H1 (cell line): ENCODE measurements at regions not wholly inside any gene's neighbourhood (a gene's known extent, or its start where the extent isn't known, plus 50 kb on each side); places are given as distances from the start of the nearest gene placed in this dataset.

Source experiments
- CTCF ChIA-PET: fragments of 300-600 bp; sonication (Branson Sonifier 250); formaldehyde crosslinking; loops from one replicate; lab custom pipeline; 2021; ENCODE audit not compliant: partially characterized antibody; lab: Charles Lee
- POLR2A ChIA-PET: fragments of 300-600 bp; sonication (Branson Sonifier 250); formaldehyde crosslinking; loops from one replicate; lab custom pipeline; 2021; ENCODE audit warnings: inconsistent platforms; ENCODE audit not compliant: partially characterized antibody; lab: Charles Lee
- DNase-seq, 2 experiments: peaks; one replicate each; pipeline versions ENCODE4 v3.0.0 to v3.0.0-alpha.2; 2010 to 2022; ENCODE audit warnings: low spot score in 2 of 2, low read depth in 1 of 2, mixed read lengths in 1 of 2
- FAIRE-seq: peaks from 2 replicates; lab custom pipeline; 2011; peaks lifted over from hg19 to GRCh38; lab: Jason Lieb, UNC
- H2AFZ ChIP-seq: 2 replicates; pipeline ENCODE4 v1.8.1; 2012; ENCODE audit warnings: low read length, inconsistent platforms
- H2AK5ac ChIP-seq: 2 replicates; pipeline ENCODE4 v1.6.1; 2013; ENCODE audit warnings: low read depth, low read length
- H2BK120ac ChIP-seq: replicated peaks from 2 replicates; pipeline ENCODE3; 2013; ENCODE audit warnings: low read depth, low read length, inconsistent platforms
- H2BK12ac ChIP-seq: 2 replicates; pipeline ENCODE4 v1.6.1; 2013; ENCODE audit warnings: low read depth, low read length
- H2BK15ac ChIP-seq: 2 replicates; pipeline ENCODE4 v1.6.1; 2013; ENCODE audit warnings: low read length
- H2BK20ac ChIP-seq: 2 replicates; pipeline ENCODE4 v1.6.1; 2013; ENCODE audit warnings: low read length
- H2BK5ac ChIP-seq: 2 replicates; pipeline ENCODE4 v1.6.1; 2013; ENCODE audit warnings: low read depth, low read length
- H3K14ac ChIP-seq: 2 replicates; pipeline ENCODE4 v1.6.1; 2013; ENCODE audit warnings: inconsistent platforms; ENCODE audit not compliant: insufficient read length
- H3K18ac ChIP-seq: 2 replicates; pipeline ENCODE4 v1.6.1; 2013; ENCODE audit warnings: low read length; ENCODE audit errors: extremely low read depth
- H3K23ac ChIP-seq: 2 replicates; pipeline ENCODE4 v1.6.1; 2013; ENCODE audit warnings: inconsistent platforms; ENCODE audit not compliant: insufficient read length
- H3K23me2 ChIP-seq: 2 replicates; pipeline ENCODE4 v1.6.1; 2013; ENCODE audit warnings: low read depth, low read length
- H3K27ac ChIP-seq: 2 replicates; pipeline ENCODE4 v1.6.1; 2011; ENCODE audit warnings: low read depth, low read length, inconsistent platforms
- H3K27me3 ChIP-seq, 4 experiments: replicated peaks in 1 of 4; 1 replicate in 1 of 4; 2 replicates in 3 of 4; pipeline versions ENCODE4 v1.6.1 to v1.8.1; 2011 to 2013; ENCODE audit warnings: low read length in 3 of 4, mild to moderate bottlenecking in 3 of 4, inconsistent platforms in 2 of 4, mixed read lengths in 2 of 4, moderate library complexity in 1 of 4; ENCODE audit not compliant: control insufficient read depth in 3 of 4, insufficient read depth in 3 of 4; ENCODE audit errors: extremely low read depth in 1 of 4
- H3K36me3 ChIP-seq, 4 experiments: 2 replicates each; pipeline versions ENCODE4 v1.6.1 to v1.8.1; 2011 to 2013; ENCODE audit warnings: mild to moderate bottlenecking in 4 of 4, low read length in 3 of 4, moderate library complexity in 2 of 4, control low read depth in 1 of 4, inconsistent platforms in 1 of 4; ENCODE audit not compliant: insufficient read depth in 4 of 4, control insufficient read depth in 2 of 4
- H3K4ac ChIP-seq: replicated peaks from 2 replicates; pipeline ENCODE3; 2013; ENCODE audit warnings: low read length, low read depth, mixed read lengths, inconsistent platforms; ENCODE audit not compliant: insufficient read length
- H3K4me1 ChIP-seq, 4 experiments: replicated peaks in 1 of 4; 1 replicate in 1 of 4; 2 replicates in 3 of 4; pipeline versions ENCODE4 v1.6.1 to v1.8.1; 2011 to 2013; ENCODE audit warnings: low read length in 3 of 4, inconsistent platforms in 2 of 4, mixed read lengths in 1 of 4; ENCODE audit not compliant: insufficient read depth in 4 of 4, control insufficient read depth in 3 of 4
- H3K4me2 ChIP-seq, 2 experiments: 2 replicates each; pipeline versions ENCODE4 v1.6.1 to v1.8.1; 2011 to 2013; ENCODE audit warnings: low read depth in 2 of 2, low read length in 2 of 2, control low read depth in 1 of 2, inconsistent platforms in 1 of 2, mild to moderate bottlenecking in 1 of 2; ENCODE audit not compliant: insufficient read depth in 1 of 2
- H3K4me3 ChIP-seq, 4 experiments: fragments of 200-600, 300-600 bp in 1 of 4; sonication (generic), shearing (Covaris generic), sonication (Bioruptor Twin) in 1 of 4; 2 replicates each; pipeline versions ENCODE4 v1.5.1 to v1.8.1; 2011 to 2016; ENCODE audit warnings: low read length in 4 of 4, low read depth in 3 of 4, control low read depth in 2 of 4, inconsistent platforms in 2 of 4, mild to moderate bottlenecking in 2 of 4, mixed read lengths in 1 of 4, moderate library complexity in 1 of 4; ENCODE audit not compliant: insufficient read depth in 2 of 4; ENCODE audit errors: extremely low read depth in 1 of 4
- H3K56ac ChIP-seq: replicated peaks from 2 replicates; pipeline ENCODE3; 2013; ENCODE audit warnings: low read depth, mild to moderate bottlenecking, mixed read lengths, low read length, inconsistent platforms; ENCODE audit not compliant: insufficient read length
- H3K79me1 ChIP-seq: 2 replicates; pipeline ENCODE4 v1.6.1; 2013; ENCODE audit warnings: low read depth, low read length, control low read depth
- H3K79me2 ChIP-seq, 2 experiments: 2 replicates each; pipeline versions ENCODE4 v1.6.1 to v1.8.1; 2012 to 2013; ENCODE audit warnings: low read length in 2 of 2, mild to moderate bottlenecking in 2 of 2, inconsistent platforms in 1 of 2; ENCODE audit not compliant: insufficient read depth in 2 of 2, control insufficient read depth in 1 of 2
- H3K9ac ChIP-seq, 4 experiments: replicated peaks in 1 of 4; 1 replicate in 1 of 4; 2 replicates in 3 of 4; pipeline versions ENCODE4 v1.6.1 to v1.8.1; 2011 to 2013; ENCODE audit warnings: low read depth in 3 of 4, low read length in 3 of 4, control low read depth in 2 of 4, mild to moderate bottlenecking in 2 of 4, moderate library complexity in 2 of 4, inconsistent platforms in 1 of 4; ENCODE audit errors: extremely low read depth in 1 of 4
- H3K9me3 ChIP-seq, 2 experiments: 2 replicates each; pipeline versions ENCODE4 v1.6.1 to v1.8.1; 2012 to 2013; ENCODE audit warnings: mild to moderate bottlenecking in 2 of 2, moderate library complexity in 2 of 2, control low read depth in 1 of 2, inconsistent platforms in 1 of 2, low read depth in 1 of 2, low read length in 1 of 2, mixed read lengths in 1 of 2; ENCODE audit not compliant: insufficient read depth in 2 of 2
- H4K20me1 ChIP-seq, 2 experiments: replicated peaks in 1 of 2; 2 replicates each; pipeline versions ENCODE3 to v1.8.1; 2011 to 2013; ENCODE audit warnings: inconsistent platforms in 2 of 2, low read length in 2 of 2, mild to moderate bottlenecking in 1 of 2; ENCODE audit not compliant: insufficient read depth in 2 of 2, control insufficient read depth in 1 of 2
- H4K5ac ChIP-seq: 2 replicates; pipeline ENCODE4 v1.6.1; 2013; ENCODE audit warnings: low read length, low read depth, mixed read lengths, inconsistent platforms; ENCODE audit not compliant: insufficient read length
- H4K8ac ChIP-seq: 2 replicates; pipeline ENCODE4 v1.8.0; 2013; ENCODE audit warnings: mild to moderate bottlenecking, moderate library complexity, low read length, inconsistent platforms; ENCODE audit not compliant: insufficient read depth; ENCODE audit errors: extremely low read depth
- H4K91ac ChIP-seq: replicated peaks from 2 replicates; pipeline ENCODE3; 2013; ENCODE audit warnings: low read length, mixed read lengths, inconsistent platforms; ENCODE audit not compliant: insufficient read length
- ATF2 ChIP-seq: IDR thresholded peaks from 2 replicates; pipeline ENCODE4 v1.6.1; 2012; ENCODE audit warnings: low read length, inconsistent platforms
- CHD1 ChIP-seq: IDR thresholded peaks from 2 replicates; pipeline ENCODE4 v1.6.1; 2012; ENCODE audit warnings: low read depth, low read length, improper control_type of control experiment
- GABPA ChIP-seq: IDR thresholded peaks from 2 replicates; pipeline ENCODE4 v1.6.1; 2011; ENCODE audit warnings: mild to moderate bottlenecking, low read length, moderate library complexity, borderline replicate concordance; ENCODE audit not compliant: insufficient read depth
- POLR2AphosphoS5 ChIP-seq: IDR thresholded peaks from 2 replicates; pipeline ENCODE4 v1.6.1; 2011; ENCODE audit warnings: low read depth, low read length
- RAD21 ChIP-seq, 2 experiments: IDR thresholded peaks in 1 of 2; conservative IDR thresholded peaks in 1 of 2; 2 replicates each; pipeline ENCODE4 v1.6.1; 2011; ENCODE audit warnings: low read depth in 2 of 2, low read length in 2 of 2, improper control_type of control experiment in 1 of 2, inconsistent platforms in 1 of 2, mild to moderate bottlenecking in 1 of 2, moderate library complexity in 1 of 2
- WGBS, 2 experiments: shearing (Covaris generic) in 1 of 2; methylation state at CpG; one replicate each; pipeline versions ENCODE4 v1.1.6 to v1.1.7; 2013 to 2015; ENCODE audit warnings: low lambda C conversion rate in 2 of 2, mixed read lengths in 2 of 2, inconsistent platforms in 1 of 2, low coverage in 1 of 2, missing lambda C conversion rate in 1 of 2; ENCODE audit not compliant: insufficient replicate concordance in 2 of 2, insufficient coverage in 1 of 2, insufficient read length in 1 of 2; ENCODE audit errors: extremely low coverage in 1 of 2, missing lambda C conversion rate in 1 of 2; 5-methylcytosine and 5-hydroxymethylcytosine counted together

GRCh38 chr3:16693820-16694219 is 88.6 kb upstream of the DAZL start:
- Histone ChIP-seq H3K23ac (no peak overlapping the region), H3K18ac (no peak overlapping the region; the same call in 1 of the 2 replicates), H2AK5ac (0 out of 2 replicates have a peak overlapping the region, but pooled peaks have one; percentile 5), H3K4ac (no peak overlapping the region), H3K79me2 (peaks cover 4 to 41% of the 10 kb centered on the region in 2 experiments; a peak in 3 of 4 replicates), H4K20me1 (no peaks in the 10 kb centered on the region), H3K79me1 (no peaks in the 10 kb centered on the region), H2BK15ac (no peak overlapping the region), H3K4me3 (no peak overlapping the region), H3K56ac (no peak overlapping the region), H4K8ac (no peak overlapping the region), H2BK5ac (no peak overlapping the region), H3K27ac (no peak overlapping the region), H3K9me3 (peaks cover 17 to 18% of the 10 kb centered on the region in 2 experiments), H3K4me2 (no peak overlapping the region), H3K9ac (no peak overlapping the region), H2BK20ac (peak overlapping the region; percentile 83; the same call in 1 of the 2 replicates), H4K91ac (no peak overlapping the region), H2AFZ (no peak overlapping the region), H3K23me2 (no peaks in the 10 kb centered on the region), H4K5ac (no peak overlapping the region), H3K14ac (no peak overlapping the region), H3K36me3 (peaks cover 0 to 37% (median 16%) of the 10 kb centered on the region in 4 experiments; a peak in 6 of 8 replicates), H3K27me3 (no peaks in the 10 kb centered on the region), H2BK120ac (peak overlapping the region; percentile 80), H3K4me1 (peaks cover 7 to 17% (median 10%) of the 10 kb centered on the region in 4 experiments; a peak in 5 of 7 replicates), H2BK12ac (no peak overlapping the region)
- FAIRE-seq: no peak
- ChIA-PET POLR2A (interaction anchor here (1.1 kb wide), 1 partner anchor 29 kb away, joined by 3 read pairs; no protein-coding TSS in a partner anchor), CTCF (interaction anchor here (1.9 kb wide), 1 partner anchor 93 kb away, joined by 4 read pairs; no protein-coding TSS in a partner anchor)
- DNase-seq: no peak
- TF ChIP-seq ATF2 (no peak), GABPA (no peak), POLR2AphosphoS5 (no peak), CHD1 (no peak), RAD21 (IDR thresholded peaks at IDR 0.05 in 1 of 2, conservative IDR thresholded peaks at IDR 0.05 in 1 of 2; ENCODE audit: low read depth in 2 of 2, low read length in 2 of 2) (no peak)
- WGBS, 2 experiments: 89% methylated on average over 2 of the region's 2 CpGs; no CpG with 5 or more reads in 1 of the 2 experiments
